ENCODE measurements at regions not wholly inside any gene's neighbourhood (a gene's known extent, or its start where the extent isn't known, plus 50 kb on each side); places are given as distances from the start of the nearest gene placed in this dataset.

DNA sequence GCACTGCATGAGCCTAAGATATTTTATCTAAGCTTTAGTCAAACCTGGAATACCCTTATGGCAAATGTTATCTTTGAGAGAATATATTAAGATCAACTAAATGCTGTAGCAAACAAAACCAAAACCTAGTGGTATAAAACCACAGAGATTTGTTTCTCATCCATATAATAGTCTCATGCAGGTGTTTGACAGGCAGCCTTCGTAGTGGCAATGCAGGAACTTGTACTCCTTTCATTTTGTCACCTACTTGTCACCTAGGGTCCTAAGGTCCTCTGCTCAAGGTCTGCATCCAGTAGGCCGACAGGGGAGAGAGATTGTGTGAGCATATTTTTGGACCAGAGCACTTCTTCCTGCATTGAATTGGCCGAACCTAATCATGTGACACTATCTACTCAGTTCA lies 352.6 kb downstream of the GPR37 start:
- DNase-seq = no peak

DNA sequence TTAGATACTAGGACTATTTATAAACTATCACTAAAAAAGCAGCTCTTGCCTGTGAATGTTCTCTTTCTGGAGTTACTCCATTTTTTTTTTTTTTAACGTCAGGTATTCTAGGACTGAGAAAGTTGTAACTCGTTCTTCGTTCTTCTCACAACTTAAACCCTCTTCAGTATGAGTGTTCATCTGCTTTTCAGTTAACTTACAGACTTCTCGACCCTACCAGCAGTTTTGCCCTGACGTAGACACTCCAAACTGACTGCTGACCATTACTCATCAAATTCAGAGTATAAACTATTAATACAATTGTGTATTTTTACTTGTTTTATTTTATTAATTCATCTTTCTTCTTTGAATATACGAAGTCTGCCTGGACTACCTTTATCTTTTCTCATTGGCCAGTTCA lies 353.1 kb downstream of the GPR37 start:
- DNase-seq = no peak

DNA sequence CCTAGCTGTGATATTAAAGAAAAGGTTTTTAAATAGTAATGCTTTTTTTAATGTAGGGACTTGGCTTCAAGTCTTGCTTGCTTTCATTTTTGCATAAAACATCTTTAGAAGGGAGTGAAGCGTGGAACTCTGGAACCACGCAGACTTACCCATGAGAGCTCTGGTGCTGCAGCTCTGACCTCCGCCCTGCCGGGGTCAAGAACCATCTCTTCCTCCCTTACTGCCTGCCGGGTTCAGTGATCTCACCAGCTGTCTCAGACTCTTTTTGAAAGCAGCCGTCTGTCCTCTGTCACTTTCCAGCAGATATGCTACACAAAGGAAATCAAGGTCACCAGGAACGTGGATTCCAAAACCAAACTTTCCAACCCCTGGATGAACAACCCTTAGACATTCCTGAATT lies 353.8 kb downstream of the GPR37 start:
- no peak for DNase-seq

DNA sequence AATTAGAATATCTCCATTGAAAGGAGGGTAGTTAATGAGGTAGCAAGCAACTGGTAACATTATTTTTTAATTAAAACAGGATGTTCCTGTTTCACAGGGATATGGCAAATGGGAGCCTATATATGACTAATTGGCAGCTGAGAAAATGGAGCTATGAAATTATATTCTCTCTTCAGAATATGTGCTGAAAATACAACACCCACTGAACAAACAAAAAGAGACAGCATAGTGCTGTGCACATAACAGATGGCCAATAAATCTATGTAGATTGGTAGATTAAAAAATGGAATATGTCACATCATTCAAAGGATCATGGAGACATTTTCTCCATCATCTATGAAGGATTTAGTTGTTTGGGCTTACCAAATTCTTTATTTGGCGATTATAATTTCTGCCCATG lies 362.0 kb downstream of the GPR37 start:
- no peak for DNase-seq

DNA sequence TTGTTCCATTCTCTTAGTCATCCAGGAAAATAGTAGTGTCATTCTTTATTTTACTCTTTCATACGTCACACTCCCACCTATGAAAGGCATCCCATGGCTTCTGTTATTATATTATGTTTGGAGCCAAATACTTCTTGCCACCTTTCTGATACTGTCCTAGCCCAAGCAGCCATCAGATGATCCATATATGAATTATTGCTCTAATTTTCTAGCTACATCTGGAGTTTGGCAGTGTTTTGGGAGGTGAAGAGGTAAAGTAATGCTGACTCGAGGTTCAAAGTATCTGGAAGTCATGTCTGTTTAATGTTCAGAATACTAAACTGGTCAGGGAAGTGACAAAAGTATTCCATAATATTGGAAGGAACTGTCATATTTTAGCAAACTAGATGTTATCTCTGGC lies 362.5 kb downstream of the GPR37 start:
- no peak for DNase-seq

DNA sequence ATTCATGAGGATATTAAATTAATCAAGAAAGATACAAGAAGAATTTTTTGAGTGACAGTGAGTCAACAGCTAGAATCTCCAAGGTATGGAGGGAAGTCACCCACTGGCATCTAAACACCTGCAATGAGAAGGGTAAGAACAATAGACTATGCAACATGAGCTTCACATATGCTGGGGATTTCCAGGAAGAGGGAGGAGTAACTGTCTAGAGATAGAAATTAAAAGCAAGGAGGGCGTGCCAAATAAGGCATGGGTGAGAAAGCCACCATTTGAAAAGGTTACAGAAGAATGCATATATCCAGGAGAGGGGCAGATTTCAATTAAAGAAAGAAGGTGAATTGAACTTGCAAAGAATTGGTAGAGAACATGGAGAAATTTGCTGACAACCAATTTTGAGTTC lies 365.7 kb downstream of the GPR37 start:
- no peak for DNase-seq

DNA sequence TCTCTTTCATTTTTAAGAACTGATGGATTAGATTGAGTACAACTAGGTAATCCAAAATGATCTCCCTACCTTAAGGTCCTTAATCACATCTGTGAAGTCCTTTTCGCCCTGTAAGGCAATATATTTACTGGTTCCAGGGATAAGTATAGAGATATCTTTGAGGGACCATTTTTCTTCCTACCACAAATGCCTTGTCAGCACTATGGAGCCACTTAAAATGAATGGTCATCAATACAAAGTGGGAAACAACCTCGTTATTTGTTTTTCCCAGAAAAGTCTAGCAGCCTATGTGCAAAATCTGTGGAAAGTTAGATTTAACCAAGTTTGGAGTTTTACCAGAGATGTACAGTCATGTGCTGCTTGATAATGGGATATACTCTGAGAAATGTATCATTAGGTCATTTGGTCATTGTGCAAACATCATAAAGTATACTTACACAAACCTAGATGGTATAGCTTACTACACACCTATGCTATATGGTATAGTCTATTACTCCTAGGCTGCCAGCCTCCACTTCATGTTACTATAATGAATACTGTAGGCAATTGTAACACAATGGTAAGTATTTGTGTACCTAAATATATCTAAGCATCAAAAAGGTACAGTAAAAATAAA lies 366.2 kb upstream of the TMEM229A start:
- DNase-seq = no peak

DNA sequence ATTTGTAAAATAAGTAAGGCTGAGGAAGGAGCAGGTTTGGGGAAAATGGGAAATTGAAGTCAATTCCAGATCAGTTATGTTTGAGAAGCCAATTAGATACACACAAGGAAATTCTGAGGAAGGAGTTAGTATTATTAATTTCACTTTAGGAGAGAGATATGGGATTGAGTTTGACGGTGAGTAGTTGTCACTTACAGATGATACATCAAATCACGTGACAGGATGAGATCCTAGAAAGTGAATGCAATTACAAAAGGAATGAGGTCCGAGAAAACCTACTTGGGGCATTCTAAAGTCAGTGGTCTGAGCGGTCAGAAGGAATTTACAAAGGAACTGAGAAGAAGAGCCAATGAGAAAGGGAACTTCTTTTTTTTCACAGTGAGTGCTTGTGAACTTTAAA lies 364.3 kb upstream of the TMEM229A start:
- DNase-seq = no peak

DNA sequence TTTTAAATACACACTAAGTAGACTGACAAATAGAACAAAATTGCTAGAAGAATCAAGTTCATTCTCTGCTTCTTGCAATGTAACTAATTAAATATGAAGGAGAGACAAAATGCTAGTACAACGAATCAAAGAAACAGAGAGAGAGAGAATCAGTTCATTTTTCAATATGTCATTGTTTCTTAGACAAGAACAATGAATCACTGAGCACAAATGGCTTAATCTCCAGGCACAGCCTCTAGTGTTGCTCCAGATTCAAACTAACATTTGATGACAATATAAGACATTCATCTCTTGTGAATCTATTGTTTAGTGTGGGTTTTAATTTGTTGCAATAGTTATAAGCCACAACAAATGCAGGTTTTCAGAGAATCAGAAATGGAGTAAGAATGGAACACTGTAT lies 357.4 kb upstream of the TMEM229A start:
- no peak for DNase-seq

DNA sequence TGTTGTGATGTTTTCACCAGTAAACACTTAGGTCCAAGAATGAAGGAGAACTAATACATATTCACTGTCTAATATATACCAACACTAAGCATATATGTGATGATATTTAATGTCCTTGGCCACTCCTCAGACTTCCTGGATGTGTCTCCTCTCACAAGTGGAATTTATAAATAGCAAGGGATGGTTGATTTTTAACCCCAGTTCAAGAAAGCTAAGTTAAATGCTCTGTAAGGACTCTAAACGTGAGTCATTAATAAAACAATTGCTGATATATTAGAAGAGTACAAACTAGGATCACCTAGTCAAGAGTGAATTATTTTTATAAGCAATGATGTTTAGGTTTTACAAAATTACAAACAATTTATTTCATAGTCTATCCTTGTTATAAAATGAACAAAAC lies 355.9 kb upstream of the TMEM229A start:
- DNase-seq = no peak

DNA sequence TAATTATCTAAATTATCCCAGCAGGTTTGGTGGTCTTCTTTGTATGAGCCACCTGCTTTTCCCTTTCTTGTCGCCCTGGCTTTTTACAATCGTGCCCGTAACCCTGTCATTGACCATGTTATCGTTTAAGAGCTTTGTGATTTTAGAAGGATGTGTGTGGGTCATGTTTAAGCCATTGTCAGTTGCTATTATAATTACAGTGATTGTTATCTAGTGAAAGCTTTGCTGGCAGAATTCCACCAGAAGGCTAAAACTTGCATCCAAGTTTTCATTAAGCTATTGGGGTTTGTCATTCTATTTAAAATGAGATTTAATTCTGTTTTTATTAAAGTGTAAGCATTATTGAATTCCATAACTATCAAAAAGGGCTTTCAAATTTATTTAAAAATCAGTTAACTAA lies 354.2 kb upstream of the TMEM229A start:
- no peak for DNase-seq

DNA sequence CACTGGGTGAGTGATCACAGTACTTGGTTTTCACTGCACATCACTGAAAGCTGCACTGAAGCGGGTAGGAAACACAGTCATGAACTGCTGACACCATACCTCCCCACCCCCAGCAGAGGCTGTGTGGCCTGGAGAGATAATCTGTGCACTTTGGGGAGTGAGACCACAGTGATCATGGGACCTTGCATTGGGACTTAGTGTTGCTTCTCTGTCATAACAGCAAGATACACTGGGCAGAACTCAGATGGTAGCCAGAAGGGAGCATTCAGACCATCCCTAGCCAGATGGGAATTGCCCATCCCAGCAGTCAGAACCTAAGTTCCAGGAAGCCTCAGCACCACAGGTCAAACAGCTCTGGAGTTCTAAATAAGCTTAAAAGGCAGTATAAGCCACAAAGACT lies 346.4 kb upstream of the TMEM229A start:
- no peak for DNase-seq

DNA sequence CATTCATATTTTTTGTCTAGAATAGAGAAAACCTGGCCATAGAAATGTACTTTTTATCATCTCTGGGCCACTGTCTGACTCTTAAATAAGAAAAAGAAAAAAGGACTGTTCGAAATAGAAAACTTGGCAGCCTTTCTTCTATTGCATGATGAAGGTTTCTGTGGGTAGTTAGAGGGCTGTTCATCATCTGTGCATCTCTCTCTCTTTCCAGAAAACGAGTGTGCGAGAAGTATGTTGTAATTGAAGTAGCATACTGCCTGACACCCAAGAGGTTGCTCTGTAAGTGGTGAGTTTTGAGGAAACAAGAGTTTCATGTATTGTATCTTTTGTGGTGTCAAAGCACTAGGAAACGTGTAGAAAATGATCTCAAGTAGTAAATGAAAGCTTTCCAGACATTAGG lies 343.2 kb upstream of the TMEM229A start:
- no peak for DNase-seq

DNA sequence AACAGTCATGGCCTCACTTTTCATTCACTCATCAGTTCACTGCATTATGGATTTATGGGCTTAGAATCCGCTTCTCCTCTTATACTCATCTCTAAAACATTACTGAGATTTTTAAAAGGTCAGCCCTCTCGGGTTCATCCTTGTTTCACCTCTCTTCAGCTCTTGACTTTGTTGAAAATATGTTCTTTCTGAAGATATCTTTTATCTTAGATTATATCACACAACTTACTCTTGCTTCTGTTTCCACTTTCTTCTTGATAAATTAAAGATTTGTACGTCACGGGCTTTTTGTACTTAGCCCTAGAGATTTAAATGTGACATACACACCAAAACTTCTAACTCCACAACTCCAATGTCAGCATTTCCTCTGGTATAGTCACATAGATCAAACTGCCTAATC lies 342.5 kb upstream of the TMEM229A start:
- no peak for DNase-seq

DNA sequence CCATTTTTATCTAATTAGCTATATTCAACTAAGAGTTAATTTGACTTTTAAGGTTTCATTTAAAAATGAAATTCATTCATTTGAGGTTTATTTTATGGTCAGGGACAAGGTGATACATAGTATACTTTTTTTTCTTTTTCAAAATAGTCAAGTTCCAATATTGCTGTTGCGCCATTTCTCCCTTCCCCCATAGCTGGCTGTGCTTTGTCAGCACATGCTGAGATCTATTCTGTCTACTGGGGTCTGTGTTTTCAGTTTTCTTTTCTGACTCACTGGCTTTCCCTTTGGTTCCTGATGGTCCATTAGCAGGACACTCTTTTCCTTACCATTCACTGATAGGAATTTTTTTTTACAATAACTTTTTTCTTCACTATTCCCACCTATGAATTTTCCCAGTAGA lies 336.4 kb upstream of the TMEM229A start:
- no peak for DNase-seq

DNA sequence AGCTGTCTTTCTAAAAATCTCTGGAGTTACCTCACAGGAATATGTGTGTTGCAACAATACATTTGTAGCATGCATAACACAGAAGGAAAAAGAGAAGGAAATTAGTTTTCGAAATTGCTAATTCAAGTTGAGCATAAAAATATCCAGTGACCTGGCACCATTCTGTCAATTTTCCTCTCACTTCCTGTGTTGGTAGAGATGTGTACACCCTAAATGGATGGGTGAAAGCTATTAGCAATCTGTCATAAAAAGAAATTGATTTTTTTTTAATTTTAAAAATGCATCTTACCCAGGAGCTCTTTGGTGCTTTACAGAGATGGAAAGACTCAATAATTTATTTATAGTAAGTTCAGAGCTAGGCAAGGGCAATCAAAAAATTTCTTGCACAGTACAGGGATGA lies 333.3 kb upstream of the TMEM229A start:
- no peak for DNase-seq

DNA sequence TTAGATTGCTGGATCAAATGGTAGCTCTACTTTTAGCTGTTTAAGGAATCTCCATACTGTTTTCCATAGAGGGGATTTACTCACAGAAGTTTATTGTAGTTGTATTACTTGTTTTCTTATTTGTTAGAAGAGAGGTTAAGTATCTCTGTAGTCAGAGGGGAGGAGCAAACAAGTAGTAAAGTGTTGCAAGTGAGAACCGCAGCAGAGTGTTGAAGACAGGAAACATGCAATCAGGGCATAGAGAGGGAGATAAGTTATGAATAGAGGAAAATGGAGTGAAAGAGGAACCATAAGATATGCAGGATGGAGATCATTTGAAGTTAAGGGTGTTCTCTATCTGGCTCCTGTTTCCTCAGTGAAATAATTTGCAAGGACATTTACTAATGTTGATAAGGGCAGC lies 331.4 kb upstream of the TMEM229A start:
- DNase-seq = no peak

DNA sequence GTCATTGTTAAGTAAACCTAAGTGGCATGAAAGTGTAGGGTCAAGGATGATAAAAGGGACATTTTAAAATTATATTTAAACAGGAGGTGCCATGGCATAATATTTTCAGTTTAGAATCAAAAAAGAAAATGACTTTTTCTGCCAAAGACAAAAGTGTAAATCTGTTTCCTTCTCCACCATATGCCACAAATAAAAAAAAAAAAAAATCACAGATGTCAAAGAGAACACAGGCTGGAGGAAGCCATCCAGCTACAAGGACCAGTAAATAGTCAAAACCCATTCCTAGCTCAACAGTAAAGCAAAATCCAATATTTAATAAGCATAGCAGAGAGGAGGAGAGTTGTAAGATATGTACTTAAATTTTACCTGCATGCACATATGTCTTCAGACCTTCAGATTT lies 321.3 kb upstream of the TMEM229A start:
- DNase-seq = no peak

DNA sequence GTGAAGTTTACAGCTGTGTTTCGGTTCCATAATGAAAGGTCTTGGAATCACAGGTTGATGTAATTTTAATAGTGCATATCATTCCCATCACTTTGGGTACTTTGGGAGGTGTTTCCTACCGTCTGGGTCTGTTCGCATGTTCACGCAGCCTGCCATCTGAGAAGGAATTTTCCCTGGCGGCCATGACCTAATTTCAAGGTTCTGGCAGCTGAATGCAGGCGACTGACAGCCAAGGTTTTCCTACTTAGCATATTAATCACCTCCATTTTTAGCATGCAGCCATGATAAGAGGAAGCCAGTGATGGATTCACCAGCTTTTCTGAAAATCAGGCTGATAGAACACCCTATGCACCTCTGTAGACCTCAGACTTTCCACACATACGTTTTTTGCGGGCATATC lies 319.1 kb upstream of the TMEM229A start:
- DNase-seq = no peak

DNA sequence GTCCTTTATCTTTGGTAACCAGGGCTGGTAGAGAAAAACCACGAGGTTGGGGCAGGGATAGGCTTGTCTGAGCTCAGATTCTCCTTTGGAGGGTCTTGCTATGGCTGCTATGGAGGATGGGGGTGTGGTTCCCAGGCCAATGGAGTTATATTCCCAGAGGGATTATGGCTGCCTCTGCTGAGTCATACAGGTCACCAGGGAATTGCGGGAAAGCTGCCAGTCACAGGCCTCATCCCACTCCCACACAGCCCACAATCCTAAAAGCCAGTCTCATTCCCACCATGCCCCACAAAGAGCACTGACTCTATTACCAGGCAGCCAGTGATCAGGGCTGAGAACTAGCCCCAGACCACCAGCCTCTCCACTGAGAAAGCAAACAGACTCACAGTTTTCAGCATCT lies 316.6 kb upstream of the TMEM229A start:
- DNase-seq = no peak

DNA sequence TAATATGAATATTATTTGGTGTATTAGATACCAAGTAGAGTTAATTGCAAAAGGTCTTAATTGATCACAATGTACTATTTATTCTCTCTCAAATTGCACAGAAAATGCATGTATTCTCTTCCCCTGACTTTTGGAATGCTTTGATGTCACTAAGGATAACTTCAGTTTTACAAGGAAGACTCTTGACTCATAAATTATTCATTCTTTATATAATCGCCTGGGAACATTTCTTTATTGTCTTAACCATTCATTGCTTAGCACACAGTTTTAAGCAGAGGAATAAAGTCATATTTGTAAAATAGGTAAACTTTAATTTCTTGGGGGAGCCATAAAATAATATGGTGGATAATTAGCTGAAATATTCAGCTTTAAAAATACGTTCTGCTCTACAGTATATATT lies 306.0 kb upstream of the TMEM229A start:
- no peak for DNase-seq

DNA sequence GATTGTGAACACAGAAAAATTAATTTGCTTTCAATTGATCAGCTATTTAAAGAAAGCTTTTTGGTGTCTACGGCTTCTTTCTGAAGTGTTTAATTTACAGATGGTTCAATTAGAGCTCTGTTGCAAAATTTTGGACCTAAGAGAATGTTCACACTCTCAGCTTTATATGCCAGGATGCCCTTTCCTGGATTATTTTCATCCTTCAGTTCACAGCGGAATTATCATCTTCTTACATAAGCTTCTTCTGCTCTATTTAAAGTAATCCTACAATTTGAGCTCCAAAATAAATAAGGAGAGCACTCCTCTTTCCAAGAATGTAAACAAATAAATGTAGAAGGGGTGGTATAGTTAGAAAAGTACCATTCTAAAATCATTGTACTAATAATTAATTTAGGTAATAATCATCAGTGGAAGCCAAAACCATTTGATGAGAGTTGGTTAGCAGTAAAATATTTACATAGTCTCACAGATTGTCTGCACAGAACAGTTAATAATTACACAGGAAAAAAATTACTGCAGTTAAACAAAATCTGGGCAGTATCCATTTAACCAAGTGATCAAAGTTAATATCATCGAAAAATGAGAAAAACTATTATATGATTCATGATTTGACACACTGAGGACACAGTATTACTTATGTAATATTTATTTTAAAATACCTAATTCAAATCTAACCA lies 298.0 kb upstream of the TMEM229A start:
- no peak for DNase-seq

DNA sequence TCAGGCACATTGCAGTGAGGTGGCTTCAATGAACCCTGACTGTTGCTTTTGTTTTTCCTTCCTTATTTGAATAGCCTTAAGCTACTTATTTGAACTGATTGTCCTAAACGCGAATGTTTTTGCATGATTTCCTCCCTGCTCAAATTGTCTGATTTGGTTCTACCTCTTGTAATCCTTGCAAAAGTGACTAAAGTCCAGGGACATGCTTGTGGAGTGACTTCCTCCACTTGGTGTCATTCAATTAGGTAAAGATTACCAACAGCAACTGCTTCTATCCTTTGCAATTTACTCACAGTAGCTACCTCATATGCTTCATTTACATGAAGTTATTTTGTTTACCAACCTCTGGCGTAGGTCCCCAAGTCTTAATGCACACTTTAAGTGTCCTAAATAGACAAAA lies 295.9 kb upstream of the TMEM229A start:
- no peak for DNase-seq

DNA sequence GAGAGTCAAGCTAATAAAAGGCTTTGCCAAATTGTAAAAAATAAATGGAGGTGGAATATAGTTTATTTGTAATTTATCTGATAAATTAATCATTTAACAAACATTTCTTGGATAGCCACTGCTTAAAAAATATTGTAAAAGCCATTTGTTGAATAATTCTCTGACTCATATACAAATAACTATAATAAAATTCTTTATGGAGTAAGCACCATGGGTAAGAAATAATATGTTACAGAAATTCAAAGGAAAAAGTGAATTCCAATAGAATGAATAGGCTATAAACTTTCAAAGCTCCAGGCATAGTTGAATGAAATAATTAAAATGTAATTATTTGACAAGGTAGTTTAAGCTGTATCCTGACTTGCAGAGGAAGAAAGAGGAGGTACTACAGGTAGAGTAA lies 291.4 kb upstream of the TMEM229A start:
- DNase-seq = no peak

DNA sequence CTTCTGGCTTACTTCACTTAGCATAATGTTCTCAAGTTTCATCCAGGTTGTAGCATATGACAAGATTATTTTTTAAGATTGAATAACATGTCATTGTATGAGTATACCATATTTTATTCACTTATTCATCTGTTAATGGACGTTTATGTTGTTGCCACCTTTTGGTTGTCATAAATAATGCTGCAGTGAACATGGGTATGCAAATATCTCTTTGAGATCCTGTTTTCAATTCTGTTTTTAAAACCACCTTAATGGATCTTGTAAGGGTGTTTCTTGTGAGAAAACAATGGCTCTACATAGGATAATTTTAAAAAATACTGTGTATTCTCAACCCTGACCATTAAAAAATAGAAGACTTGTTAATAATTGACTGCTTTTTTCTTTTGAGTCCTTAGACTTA lies 290.7 kb upstream of the TMEM229A start:
- DNase-seq = no peak
